Stimulated activated naive CD4-positive, alpha-beta T cell treated with Interleukin-2 at 50 U/mL for 16 hours (primary cell): ENCODE measurements at regions not wholly inside any gene's neighbourhood (a gene's known extent, or its start where the extent isn't known, plus 50 kb on each side); places are given as distances from the start of the nearest gene placed in this dataset.

Experiments
- DNase-seq: peaks from one replicate; lab custom pipeline; 2025; lab: John Stamatoyannopoulos, UW

GRCh38 chr10:43869669-43870322 lies 221.1 kb upstream of the ZNF32 start:
- no peak for DNase-seq

GRCh38 chr10:43868952-43869351 lies 220.3 kb upstream of the ZNF32 start:
- no peak for DNase-seq

GRCh38 chr10:43867667-43868565 lies 219.2 kb upstream of the ZNF32 start:
- no peak for DNase-seq

- DNase-seq: no peak
Observed at GRCh38 chr10:43867113-43867512, 218.4 kb upstream of the ZNF32 start.

- no peak for DNase-seq
Observed at GRCh38 chr10:43866712-43867111, 218.0 kb upstream of the ZNF32 start.

GRCh38 chr10:43865265-43866135 lies 216.8 kb upstream of the ZNF32 start:
- DNase-seq: no peak

- DNase-seq: no peak
Observed at GRCh38 chr10:43864656-43865055, 216.0 kb upstream of the ZNF32 start.

GRCh38 chr10:43863859-43864591 lies 215.3 kb upstream of the ZNF32 start:
- DNase-seq: no peak

- no peak for DNase-seq
Observed at GRCh38 chr10:43863270-43863669, 214.6 kb upstream of the ZNF32 start.

GRCh38 chr10:43862756-43863155 lies 214.1 kb upstream of the ZNF32 start:
- no peak for DNase-seq

- no peak for DNase-seq
Observed at GRCh38 chr10:43861966-43862751, 213.5 kb upstream of the ZNF32 start.

- DNase-seq: no peak
Observed at GRCh38 chr10:43859016-43859525, 210.4 kb upstream of the ZNF32 start.

GRCh38 chr10:43857931-43858315 lies 209.2 kb upstream of the ZNF32 start:
- DNase-seq: no peak

- DNase-seq: no peak
Observed at GRCh38 chr10:43857206-43857930, 208.7 kb upstream of the ZNF32 start.

GRCh38 chr10:43856299-43856698 lies 207.6 kb upstream of the ZNF32 start:
- DNase-seq: no peak

GRCh38 chr10:43855667-43856210 lies 207.1 kb upstream of the ZNF32 start:
- DNase-seq: no peak

- no peak for DNase-seq
Observed at GRCh38 chr10:43854007-43854406, 205.3 kb upstream of the ZNF32 start.

GRCh38 chr10:43853369-43853768 lies 204.7 kb upstream of the ZNF32 start:
- DNase-seq: no peak

- DNase-seq: no peak
Observed at GRCh38 chr10:43852644-43853214, 204.0 kb upstream of the ZNF32 start.
